Gastrocnemius medialis (tissue), 4 donors: ENCODE measurements at regions not wholly inside any gene's neighbourhood (a gene's known extent, or its start where the extent isn't known, plus 50 kb on each side); places are given as distances from the start of the nearest gene placed in this dataset.

Experiments used
- POLR2A ChIP-seq, 2 donors: fragments of 450-650 bp; IDR thresholded peaks; one replicate each; pipeline ENCODE4 v1.6.1; 2017; ENCODE audit warnings: antibody characterized with exemption in 2 of 2, mild to moderate bottlenecking in 2 of 2, moderate library complexity in 2 of 2
- TF ChIP-seq, protein P1 (sequence below), 5 experiments: fragments of 450-650 bp in 3 of 5; fragments of 200-600 bp in 2 of 5; sonication (generic) in 2 of 5; IDR thresholded peaks in 4 of 5; conservative IDR thresholded peaks in 1 of 5; 1 replicate in 4 of 5; 2 replicates in 1 of 5; pipeline ENCODE4 v1.5.1; 2016 to 2019; ENCODE audit warnings: antibody characterized with exemption in 5 of 5, mild to moderate bottlenecking in 3 of 5, moderate library complexity in 3 of 5

DNA sequence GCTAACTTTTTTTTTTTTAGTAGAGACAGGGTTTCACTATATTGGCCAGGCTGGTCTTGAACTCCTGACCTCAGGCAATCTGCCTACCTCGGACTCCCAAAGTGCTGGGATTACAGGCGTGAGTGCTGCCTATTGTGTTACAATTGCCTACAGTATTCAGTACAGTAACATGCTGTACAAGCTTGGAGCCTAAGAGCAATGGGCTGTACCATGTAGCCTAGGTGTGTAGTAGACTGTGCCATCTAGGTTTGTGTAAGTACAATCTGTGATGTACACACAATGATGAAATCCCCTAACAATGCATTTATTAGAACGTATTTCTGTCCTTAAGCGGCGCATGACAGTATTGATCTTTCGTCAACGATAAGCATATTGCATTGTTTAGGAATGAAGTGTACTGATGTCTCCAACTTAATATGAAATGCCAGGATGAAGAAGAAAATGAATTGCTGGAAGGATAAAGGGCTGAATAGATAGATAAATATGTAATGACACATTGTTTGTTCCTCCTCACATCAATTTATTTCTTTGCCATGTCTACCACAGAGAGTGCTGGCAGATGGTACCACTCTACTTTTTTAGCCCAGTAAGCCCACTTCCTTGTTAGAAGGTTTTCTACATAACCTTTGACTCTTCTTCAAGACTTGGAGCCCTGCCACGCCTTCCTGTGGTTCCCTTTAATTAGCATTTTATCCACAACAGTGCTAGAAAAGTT lies 467.5 kb downstream of the VRK1 start:
- TF ChIP-seq, protein P1, sequence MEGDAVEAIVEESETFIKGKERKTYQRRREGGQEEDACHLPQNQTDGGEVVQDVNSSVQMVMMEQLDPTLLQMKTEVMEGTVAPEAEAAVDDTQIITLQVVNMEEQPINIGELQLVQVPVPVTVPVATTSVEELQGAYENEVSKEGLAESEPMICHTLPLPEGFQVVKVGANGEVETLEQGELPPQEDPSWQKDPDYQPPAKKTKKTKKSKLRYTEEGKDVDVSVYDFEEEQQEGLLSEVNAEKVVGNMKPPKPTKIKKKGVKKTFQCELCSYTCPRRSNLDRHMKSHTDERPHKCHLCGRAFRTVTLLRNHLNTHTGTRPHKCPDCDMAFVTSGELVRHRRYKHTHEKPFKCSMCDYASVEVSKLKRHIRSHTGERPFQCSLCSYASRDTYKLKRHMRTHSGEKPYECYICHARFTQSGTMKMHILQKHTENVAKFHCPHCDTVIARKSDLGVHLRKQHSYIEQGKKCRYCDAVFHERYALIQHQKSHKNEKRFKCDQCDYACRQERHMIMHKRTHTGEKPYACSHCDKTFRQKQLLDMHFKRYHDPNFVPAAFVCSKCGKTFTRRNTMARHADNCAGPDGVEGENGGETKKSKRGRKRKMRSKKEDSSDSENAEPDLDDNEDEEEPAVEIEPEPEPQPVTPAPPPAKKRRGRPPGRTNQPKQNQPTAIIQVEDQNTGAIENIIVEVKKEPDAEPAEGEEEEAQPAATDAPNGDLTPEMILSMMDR (IDR thresholded peaks at IDR 0.05 in 4 of 5, conservative IDR thresholded peaks at IDR 0.05 in 1 of 5) = no peak
- no peak for TF ChIP-seq POLR2A (IDR thresholded peaks at IDR 0.05)
